HG03175 (cell line): ENCODE measurements at regions not wholly inside any gene's neighbourhood (a gene's known extent, or its start where the extent isn't known, plus 50 kb on each side); places are given as distances from the start of the nearest gene placed in this dataset.
A peak's percentile ranks its signal among the peaks of the same experiment; 100 is the strongest.

Experiments
- ATAC-seq: cut with Tn5 transposase; IDR thresholded peaks from one replicate; pipeline ENCODE4 v1.9.1; 2021; ENCODE audit warnings: mild to moderate bottlenecking, moderate library complexity; ENCODE audit not compliant: unreplicated experiment

- no peak for ATAC-seq
These were observed 742.4 kb downstream of the SATB2 start for GRCh38 chr2:198715302-198715835.

- no peak for ATAC-seq
These were observed 745.3 kb downstream of the SATB2 start for GRCh38 chr2:198712485-198712884.

DNA sequence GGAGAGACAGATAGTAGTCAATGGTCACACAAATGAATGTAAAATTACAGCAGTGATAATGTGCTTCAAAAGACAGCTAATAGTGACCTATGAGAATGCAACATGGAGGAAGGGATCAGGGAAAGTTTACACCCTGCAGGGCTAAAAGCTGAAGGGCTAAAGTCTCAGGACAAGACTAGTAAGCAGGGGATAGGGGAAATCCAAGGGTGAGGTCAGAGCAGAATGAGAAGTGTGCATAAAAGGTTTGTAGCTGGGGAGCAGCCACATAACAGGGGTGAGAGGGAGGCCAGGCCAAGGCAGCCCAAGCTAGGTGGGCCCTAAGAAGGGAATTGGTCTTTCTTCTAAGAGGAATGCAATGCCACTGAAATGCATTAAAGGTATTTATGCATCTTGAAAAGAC, 746.3 kb downstream of the SATB2 start:
- no peak for ATAC-seq

- ATAC-seq = no peak
These were observed 747.2 kb downstream of the SATB2 start for GRCh38 chr2:198710562-198710961.

- no peak for ATAC-seq
These were observed 751.2 kb downstream of the SATB2 start for GRCh38 chr2:198706476-198707082.

GRCh38 chr2:198703281-198703680, 754.5 kb downstream of the SATB2 start:
- no peak for ATAC-seq

- ATAC-seq = peak; percentile 45
These were observed 754.9 kb downstream of the SATB2 start for GRCh38 chr2:198702796-198703195.

DNA sequence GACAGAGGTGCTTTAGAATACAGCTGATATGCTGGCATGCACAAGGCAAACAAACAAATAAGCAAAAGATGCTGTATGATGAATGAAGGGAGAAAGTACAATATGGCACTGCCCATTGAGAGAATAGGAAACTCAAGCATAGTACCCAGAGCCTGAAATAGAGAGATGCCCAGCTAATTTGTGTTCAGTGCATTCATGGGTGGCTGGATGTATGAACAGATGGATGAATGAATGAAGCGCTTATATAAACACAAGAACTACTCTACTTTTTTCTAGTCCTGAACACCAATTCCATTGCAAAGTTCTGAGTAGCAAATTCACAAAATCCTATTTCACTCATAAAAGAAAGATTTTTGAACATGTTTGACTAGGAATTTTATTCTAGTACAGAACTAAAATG, 756.3 kb downstream of the SATB2 start:
- ATAC-seq = no peak

- no peak for ATAC-seq
These were observed 757.4 kb downstream of the SATB2 start for GRCh38 chr2:198700319-198700718.

GRCh38 chr2:198698230-198698629, 759.5 kb downstream of the SATB2 start:
- no peak for ATAC-seq

- no peak for ATAC-seq
These were observed 759.9 kb downstream of the SATB2 start for GRCh38 chr2:198697794-198698193.

GRCh38 chr2:198697218-198697617, 760.5 kb downstream of the SATB2 start:
- ATAC-seq = no peak

DNA sequence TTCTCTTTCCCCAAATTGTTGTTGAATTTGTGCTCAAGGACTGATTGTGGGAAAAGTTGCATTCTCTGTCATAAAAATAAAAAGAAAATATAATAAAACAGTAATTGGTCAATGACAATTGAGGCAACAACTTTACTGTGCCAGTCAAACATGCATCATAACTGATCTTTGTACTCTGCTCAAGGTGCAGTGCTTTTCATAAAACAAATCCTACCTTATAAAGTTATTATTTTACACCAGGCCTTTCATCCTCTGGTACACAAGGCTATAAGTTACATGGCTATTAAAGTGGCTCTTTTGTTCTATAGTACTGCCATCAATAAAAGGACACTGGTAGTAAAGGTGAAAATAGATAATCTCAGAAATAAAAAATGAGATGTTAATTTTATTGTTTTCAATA, 761.9 kb downstream of the SATB2 start:
- ATAC-seq = no peak

- no peak for ATAC-seq
These were observed 764.7 kb downstream of the SATB2 start for GRCh38 chr2:198692907-198693510.

DNA sequence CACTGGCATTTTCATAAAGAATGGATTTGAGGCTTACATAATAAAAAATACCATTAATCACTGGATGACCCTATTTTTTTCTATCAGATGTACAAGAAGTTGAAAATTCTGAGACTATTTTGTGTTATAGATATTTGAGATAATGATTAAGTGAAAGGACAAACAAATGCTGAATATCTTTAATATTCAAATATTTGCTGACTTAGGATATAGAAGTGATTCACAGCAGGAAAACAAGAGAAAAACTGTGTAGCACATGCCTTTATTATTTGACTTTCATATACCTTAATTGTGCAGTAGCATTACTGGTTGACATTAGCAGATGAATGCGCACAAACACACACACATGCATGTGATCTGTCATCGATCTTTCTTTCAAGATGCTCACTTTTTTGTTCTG, 766.5 kb downstream of the SATB2 start:
- ATAC-seq = no peak

GRCh38 chr2:198664321-198664720, 793.4 kb downstream of the SATB2 start:
- ATAC-seq = no peak

- no peak for ATAC-seq
These were observed 794.8 kb downstream of the SATB2 start for GRCh38 chr2:198662905-198663304.

GRCh38 chr2:198660501-198660900, 797.2 kb downstream of the SATB2 start:
- no peak for ATAC-seq

DNA sequence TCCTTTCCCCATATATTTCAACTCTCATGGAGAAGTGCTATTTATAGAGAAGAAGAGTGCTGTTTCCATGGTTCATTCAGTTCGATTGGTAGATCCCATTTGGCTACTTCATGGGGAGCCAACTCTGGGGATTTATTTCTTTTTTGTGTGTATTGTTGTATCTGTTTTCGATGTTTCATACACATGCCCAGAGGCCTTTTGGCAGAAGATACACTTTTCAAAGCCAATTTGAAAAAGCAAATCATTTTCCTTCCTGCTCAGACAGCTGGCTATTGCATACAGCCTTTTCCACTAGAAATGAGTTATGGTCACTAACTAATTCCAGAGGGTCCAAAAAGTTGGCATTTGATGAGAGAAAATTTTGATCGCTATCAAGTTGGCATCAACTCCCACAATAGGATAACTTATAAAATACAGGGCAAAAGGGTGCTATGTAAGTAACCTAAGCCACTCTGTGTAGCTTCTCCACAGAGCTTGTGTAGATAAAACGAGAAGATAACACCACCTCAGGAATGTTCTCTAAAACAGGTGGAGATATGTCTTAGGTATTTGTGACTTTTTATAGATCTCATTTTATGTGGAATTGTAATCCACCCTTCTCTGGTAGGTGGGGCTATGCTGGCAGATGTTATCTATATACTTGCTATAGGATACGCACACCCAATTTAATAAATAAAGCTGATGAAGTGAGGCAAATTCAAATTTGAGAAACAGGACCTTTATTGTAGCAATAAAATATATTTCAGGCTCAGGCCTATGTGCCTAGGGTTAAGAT, 798.5 kb downstream of the SATB2 start:
- ATAC-seq = no peak

DNA sequence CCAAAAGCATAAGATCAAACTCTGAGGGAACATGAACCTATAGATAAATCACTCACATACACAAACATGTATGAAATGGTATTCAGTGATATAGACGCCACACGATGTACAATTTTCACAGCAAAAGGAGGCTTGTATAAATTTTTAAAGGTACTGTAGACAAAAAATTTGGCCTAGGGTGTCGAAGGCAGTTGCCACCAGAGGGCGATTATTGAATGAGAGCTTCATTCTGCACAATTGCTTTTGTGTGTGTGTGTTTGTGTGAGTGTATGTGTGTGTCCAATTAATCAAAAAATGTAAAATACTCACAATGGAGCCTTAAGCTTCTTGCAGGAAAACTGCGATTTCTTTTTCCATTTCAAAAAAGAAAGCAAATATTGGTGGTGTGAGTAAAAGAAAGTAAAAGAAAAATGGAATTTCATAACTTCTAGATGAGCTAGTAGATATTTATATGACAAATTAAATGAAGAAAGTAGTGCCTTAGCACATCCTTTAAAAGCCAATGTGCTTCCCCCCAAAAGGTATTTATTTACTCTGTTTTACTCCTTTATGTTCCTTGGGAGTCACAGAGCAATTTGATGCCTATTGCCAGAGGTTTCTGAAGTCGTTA, 800.1 kb downstream of the SATB2 start:
- no peak for ATAC-seq

- no peak for ATAC-seq
These were observed 800.9 kb downstream of the SATB2 start for GRCh38 chr2:198656869-198657268.

- no peak for ATAC-seq
These were observed 803.1 kb downstream of the SATB2 start for GRCh38 chr2:198654646-198655045.
